ENCODE measurements at regions not wholly inside any gene's neighbourhood (a gene's known extent, or its start where the extent isn't known, plus 50 kb on each side); places are given as distances from the start of the nearest gene placed in this dataset.

DNA sequence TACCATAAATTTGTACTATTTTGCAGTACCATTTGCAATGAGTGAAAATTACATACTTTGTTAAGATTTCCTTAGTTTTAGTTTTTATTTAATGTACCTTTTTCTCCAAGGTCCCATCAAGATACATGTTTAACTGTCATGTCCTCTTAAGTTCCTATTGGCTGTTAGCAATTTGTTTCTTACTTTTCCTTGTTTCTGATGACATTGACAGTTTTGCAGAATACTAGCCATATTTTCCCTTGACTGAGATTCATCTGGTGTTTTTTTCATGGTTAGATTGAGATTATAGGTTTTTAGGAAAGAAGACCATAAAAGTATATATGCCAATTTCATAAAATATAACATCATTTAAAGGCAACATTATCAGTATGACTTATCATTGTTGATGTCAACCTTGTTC is 376.8 kb upstream of the STEAP1 start:
- Histone ChIP-seq H3K4me3 (no peak overlapping the region), H3K9me3 (replicated peaks) (peaks cover 5% of the 10 kb centered on the region), H3K4me1 (no peaks in the 10 kb centered on the region), H3K27me3 (ENCODE audit: low read depth) (no peaks in the 10 kb centered on the region), H3K36me3 (no peaks in the 10 kb centered on the region), H3K27ac (replicated peaks) (no peak overlapping the region)
- no peak for DNase-seq
- intact Hi-C loops (cut with micrococcal nuclease) = no loop called here
- TF ChIP-seq, protein P1, sequence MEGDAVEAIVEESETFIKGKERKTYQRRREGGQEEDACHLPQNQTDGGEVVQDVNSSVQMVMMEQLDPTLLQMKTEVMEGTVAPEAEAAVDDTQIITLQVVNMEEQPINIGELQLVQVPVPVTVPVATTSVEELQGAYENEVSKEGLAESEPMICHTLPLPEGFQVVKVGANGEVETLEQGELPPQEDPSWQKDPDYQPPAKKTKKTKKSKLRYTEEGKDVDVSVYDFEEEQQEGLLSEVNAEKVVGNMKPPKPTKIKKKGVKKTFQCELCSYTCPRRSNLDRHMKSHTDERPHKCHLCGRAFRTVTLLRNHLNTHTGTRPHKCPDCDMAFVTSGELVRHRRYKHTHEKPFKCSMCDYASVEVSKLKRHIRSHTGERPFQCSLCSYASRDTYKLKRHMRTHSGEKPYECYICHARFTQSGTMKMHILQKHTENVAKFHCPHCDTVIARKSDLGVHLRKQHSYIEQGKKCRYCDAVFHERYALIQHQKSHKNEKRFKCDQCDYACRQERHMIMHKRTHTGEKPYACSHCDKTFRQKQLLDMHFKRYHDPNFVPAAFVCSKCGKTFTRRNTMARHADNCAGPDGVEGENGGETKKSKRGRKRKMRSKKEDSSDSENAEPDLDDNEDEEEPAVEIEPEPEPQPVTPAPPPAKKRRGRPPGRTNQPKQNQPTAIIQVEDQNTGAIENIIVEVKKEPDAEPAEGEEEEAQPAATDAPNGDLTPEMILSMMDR (IDR thresholded peaks at IDR 0.05; ENCODE audit: borderline replicate concordance) = no peak

DNA sequence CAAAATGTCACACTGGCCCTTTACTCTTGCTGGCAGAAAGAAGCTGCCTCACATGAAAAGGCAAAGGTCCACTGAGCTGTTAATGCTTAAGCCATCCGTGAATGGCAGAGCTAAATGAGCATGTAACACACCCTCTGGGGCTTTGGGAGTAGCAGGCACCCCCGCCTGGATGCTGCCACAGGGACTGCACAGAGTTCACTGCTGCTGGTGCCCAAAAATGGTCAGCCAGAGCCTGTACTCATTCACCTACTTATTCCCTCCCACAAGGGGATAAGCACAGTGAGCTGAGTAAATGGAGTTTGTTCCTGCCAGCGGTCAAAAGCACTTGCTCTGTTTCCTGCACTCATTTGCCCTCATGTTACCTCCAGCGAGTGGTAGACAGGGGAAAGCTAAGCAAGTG is 374.0 kb upstream of the STEAP1 start:
- no peaks in the 10 kb centered on the region for H3K36me3 ChIP-seq
- TF ChIP-seq, protein P1 (IDR thresholded peaks at IDR 0.05; ENCODE audit: borderline replicate concordance) = no peak
- no peaks in the 10 kb centered on the region for H3K4me1 ChIP-seq
- no peak for DNase-seq
- H3K9me3 ChIP-seq (replicated peaks) = peaks cover 5% of the 10 kb centered on the region
- no peak overlapping the region for H3K27ac ChIP-seq (replicated peaks)
- intact Hi-C loops (cut with micrococcal nuclease) = no loop called here
- no peaks in the 10 kb centered on the region for H3K27me3 ChIP-seq (ENCODE audit: low read depth)
- no peak overlapping the region for H3K4me3 ChIP-seq

DNA sequence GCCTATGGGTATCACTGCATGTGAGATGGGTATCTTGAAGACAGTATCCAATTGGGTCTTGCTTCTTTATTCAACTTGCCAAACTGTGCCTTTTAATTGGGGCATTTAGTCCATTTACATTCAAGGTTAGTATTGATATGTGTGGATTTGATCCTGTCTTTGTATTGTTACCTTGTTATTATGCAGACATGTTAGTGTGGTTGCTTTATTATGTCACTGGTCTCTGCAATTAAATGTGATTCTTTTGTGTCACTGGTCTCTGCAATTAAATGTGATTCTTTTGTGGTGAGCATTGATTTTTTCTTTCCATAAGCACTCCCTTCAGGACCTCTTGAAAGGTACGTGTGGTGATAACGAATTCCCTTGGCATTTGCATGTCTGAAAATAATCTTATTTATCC is 357.8 kb upstream of the STEAP1 start:
- Histone ChIP-seq H3K27ac (replicated peaks) (no peak overlapping the region), H3K4me1 (no peaks in the 10 kb centered on the region), H3K9me3 (replicated peaks) (peaks cover 7% of the 10 kb centered on the region), H3K4me3 (no peak overlapping the region), H3K27me3 (ENCODE audit: low read depth) (no peaks in the 10 kb centered on the region), H3K36me3 (no peaks in the 10 kb centered on the region)
- intact Hi-C loops (cut with micrococcal nuclease) = no loop called here
- TF ChIP-seq, protein P1 (IDR thresholded peaks at IDR 0.05; ENCODE audit: borderline replicate concordance) = no peak
- no peak for DNase-seq

DNA sequence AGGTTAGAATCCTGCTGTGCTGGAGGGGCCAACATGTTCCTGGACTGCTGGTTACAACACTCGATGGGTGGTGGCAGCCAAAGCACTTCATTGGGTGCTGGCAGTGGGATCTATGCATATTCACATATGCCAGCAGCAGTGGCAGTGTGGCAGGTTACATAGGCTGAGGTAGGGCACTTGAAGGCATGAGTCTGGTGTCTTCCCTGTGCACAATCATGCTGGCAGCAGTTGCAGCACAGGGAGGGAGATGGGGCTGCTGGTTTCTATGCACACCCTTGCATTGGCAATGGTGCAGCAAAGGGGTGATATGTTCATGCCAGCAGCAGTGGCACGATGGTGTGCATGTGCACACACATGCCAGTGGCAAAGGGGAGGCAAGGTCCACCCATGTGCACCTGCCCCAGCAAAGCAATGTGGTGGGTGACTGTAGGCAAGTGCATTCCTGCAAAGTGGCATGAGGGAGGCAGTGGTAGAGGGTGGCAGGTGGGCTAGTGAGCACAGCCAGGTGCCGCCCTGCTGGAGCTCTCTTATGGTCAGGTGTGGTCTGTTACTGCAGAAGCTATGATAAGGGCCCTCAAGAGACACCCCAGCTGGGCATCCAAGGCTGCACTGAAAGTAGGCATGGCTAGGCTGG is 356.2 kb upstream of the STEAP1 start:
- no peak overlapping the region for H3K4me3 ChIP-seq
- TF ChIP-seq, protein P1 (IDR thresholded peaks at IDR 0.05; ENCODE audit: borderline replicate concordance) = no peak
- no peak overlapping the region for H3K27ac ChIP-seq (replicated peaks)
- intact Hi-C loops (cut with micrococcal nuclease) = no loop called here
- peaks cover 10% of the 10 kb centered on the region for H3K9me3 ChIP-seq (replicated peaks)
- no peaks in the 10 kb centered on the region for H3K4me1 ChIP-seq
- no peaks in the 10 kb centered on the region for H3K36me3 ChIP-seq
- DNase-seq = no peak
- H3K27me3 ChIP-seq (ENCODE audit: low read depth) = no peaks in the 10 kb centered on the region

DNA sequence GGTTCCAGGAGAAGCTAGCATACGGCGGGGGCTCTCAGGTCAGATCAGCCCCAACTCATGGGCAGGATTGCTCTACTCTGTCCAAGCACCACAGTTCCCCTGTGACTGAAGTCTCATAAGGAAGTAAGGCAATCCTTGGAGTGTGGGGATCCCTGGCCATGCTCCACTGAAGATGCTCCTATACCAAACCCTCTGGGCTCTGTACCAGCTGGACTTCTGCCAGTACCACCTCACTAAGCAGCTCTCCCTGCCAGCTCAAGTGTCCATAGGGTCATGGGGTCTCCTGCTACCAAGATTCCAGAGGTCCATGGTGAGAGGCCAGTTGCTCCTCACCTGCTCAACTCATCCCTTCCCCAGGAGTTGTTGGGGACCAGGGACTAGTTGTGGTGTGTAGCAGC is 355.7 kb upstream of the STEAP1 start:
- no peaks in the 10 kb centered on the region for H3K36me3 ChIP-seq
- intact Hi-C loops (cut with micrococcal nuclease) = no loop called here
- H3K9me3 ChIP-seq (replicated peaks) = peaks cover 15% of the 10 kb centered on the region
- no peak overlapping the region for H3K4me3 ChIP-seq
- no peak overlapping the region for H3K27ac ChIP-seq (replicated peaks)
- no peaks in the 10 kb centered on the region for H3K4me1 ChIP-seq
- DNase-seq = no peak
- TF ChIP-seq, protein P1 (IDR thresholded peaks at IDR 0.05; ENCODE audit: borderline replicate concordance) = no peak
- no peaks in the 10 kb centered on the region for H3K27me3 ChIP-seq (ENCODE audit: low read depth)

Data from left ventricle myocardium inferior (tissue), 1 donor.